GM10248 (cell line): ENCODE measurements at regions not wholly inside any gene's neighbourhood (a gene's known extent, or its start where the extent isn't known, plus 50 kb on each side); places are given as distances from the start of the nearest gene placed in this dataset.

Experiments
- CTCF ChIA-PET: fragments of 300-600 bp; sonication (Branson Sonifier 250); formaldehyde crosslinking; extraction: SDS; loops from one replicate; lab custom pipeline; 2021; ENCODE audit warnings: antibody characterized with exemption; lab: Yijun Ruan, JAX
- POLR2A ChIA-PET: fragments of 350-650 bp; sonication (Branson Sonifier 250); formaldehyde crosslinking; extraction: SDS; loops from one replicate; lab custom pipeline; 2020; ENCODE audit warnings: antibody characterized with exemption; lab: Yijun Ruan, JAX
- DNase-seq: peaks from one replicate; pipeline ENCODE4 v3.0.0; 2012; ENCODE audit errors: extremely low spot score
- TF ChIP-seq, protein P1 (sequence below): IDR thresholded peaks from 2 replicates; pipeline ENCODE4 v1.5.1; 2012; ENCODE audit warnings: mild to moderate bottlenecking, low read depth; ENCODE audit errors: extremely low read depth, missing control alignments, control extremely low read depth

DNA sequence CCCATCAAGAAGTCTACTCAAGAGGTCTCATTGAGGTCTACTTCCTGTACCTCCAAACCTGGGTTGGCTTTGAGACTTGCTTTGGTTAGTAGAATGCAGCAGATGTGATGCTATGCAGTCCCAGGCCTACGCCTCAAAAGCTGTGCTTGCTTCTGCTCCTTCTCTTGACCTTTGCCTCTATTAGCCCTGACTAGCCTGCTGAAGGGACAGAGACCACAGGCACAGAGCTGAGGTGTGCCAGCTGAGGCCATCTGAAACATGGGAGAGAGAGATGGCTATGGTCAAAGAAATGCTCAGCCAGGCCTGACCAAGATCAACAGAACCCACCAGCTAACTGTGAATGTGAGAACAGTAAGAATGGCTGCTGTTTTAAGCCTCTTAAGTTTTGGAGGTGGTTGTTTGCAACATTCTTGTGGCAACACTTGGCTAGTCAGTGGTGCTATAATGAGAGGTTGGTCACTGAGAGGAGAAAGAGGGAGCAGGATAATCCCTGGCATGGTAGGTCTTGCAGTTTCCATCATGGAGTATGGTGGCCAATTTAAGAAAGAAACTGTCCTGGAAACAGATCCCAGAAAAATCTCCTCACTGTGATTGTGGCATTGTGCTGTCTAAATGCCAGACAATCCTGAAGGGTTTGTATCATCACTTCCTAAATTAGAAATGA lies 176.1 kb upstream of the PHYHIPL start:
- POLR2A ChIA-PET, result no interaction called here
- CTCF ChIA-PET, result interaction anchor here (0.7 to 1.2 kb wide), 3 partner anchors 12 to 68 kb away, joined by 3 to 4 read pairs (median 3); no protein-coding TSS in a partner anchor

DNA sequence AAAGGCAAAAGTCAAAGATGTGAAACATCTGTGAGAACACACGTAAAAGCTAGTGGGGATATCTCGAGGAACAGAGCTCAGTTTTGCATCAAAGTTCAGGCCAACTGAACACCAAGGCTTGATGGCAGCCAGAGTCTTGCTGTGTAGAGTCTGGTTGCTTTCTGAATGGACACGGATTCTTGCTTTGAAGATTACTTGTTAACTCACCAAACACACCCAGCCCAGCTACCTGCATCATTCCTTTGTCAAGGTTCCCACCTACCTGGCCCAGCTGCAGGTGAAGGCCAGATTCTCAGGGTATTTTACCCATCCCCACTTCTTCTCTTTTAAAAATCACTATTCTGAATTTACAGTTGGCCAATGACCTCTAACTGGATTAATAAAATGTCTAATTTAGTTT lies 174.4 kb upstream of the PHYHIPL start:
- CTCF ChIA-PET, result interaction anchor here (1.2 to 2.5 kb wide), 2 partner anchors 8 to 10 kb away, joined by 3 to 11 read pairs; no protein-coding TSS in a partner anchor
- TF ChIP-seq, protein P1, sequence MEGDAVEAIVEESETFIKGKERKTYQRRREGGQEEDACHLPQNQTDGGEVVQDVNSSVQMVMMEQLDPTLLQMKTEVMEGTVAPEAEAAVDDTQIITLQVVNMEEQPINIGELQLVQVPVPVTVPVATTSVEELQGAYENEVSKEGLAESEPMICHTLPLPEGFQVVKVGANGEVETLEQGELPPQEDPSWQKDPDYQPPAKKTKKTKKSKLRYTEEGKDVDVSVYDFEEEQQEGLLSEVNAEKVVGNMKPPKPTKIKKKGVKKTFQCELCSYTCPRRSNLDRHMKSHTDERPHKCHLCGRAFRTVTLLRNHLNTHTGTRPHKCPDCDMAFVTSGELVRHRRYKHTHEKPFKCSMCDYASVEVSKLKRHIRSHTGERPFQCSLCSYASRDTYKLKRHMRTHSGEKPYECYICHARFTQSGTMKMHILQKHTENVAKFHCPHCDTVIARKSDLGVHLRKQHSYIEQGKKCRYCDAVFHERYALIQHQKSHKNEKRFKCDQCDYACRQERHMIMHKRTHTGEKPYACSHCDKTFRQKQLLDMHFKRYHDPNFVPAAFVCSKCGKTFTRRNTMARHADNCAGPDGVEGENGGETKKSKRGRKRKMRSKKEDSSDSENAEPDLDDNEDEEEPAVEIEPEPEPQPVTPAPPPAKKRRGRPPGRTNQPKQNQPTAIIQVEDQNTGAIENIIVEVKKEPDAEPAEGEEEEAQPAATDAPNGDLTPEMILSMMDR, result no peak
- DNase-seq, result no peak
- POLR2A ChIA-PET, result no interaction called here

More for the DNA sequence above, 176.1 kb upstream of the PHYHIPL start:
- TF ChIP-seq, protein P1, result no peak
- DNase-seq, result no peak

DNA sequence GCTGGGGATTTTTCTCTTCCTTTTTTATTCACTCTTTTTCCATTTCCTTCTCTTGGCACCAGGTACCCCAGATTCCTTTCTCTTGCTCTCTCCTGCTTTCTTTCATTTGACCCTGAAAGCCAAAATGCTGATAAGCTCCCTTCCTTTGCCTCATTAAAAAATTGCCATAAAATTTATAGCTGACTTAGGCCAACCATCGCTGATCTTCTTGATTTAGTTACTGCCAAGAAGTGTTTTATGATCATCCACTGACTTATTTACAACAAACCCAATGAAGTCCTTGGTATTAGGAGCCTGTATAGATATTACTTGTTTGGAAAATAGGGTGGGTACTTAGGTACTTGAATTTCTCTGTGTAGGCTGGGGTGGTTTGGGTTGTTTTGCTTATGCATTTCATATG lies 173.2 kb upstream of the PHYHIPL start:
- TF ChIP-seq, protein P1, result no peak
- ChIA-PET POLR2A (no interaction called here), CTCF (interaction anchor here (0.9 to 2.5 kb wide), 3 partner anchors 8 to 13 kb away, joined by 3 to 11 read pairs (median 3); no protein-coding TSS in a partner anchor)
- no peak for DNase-seq

DNA sequence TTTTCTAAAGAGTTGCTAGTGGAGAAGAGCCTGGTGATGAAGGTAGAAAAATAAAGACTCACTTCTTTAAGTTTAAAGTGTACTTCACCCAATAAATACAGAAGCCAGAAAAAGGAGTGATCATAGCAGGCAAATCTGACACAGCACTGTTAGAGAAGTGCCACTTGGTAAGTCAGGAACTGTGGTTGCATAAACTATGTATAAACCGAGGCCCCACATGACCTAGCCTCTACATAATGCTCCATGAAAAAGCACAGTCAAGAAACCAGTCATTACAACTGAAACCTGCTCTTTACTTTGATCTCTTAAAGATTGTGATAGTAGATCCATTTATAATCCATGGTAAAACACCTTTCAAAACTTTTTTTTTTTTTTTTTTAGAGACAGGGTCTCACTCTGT lies 172.1 kb upstream of the PHYHIPL start:
- TF ChIP-seq, protein P1, result no peak
- no peak for DNase-seq
- ChIA-PET CTCF (no interaction called here), POLR2A (no interaction called here)

DNA sequence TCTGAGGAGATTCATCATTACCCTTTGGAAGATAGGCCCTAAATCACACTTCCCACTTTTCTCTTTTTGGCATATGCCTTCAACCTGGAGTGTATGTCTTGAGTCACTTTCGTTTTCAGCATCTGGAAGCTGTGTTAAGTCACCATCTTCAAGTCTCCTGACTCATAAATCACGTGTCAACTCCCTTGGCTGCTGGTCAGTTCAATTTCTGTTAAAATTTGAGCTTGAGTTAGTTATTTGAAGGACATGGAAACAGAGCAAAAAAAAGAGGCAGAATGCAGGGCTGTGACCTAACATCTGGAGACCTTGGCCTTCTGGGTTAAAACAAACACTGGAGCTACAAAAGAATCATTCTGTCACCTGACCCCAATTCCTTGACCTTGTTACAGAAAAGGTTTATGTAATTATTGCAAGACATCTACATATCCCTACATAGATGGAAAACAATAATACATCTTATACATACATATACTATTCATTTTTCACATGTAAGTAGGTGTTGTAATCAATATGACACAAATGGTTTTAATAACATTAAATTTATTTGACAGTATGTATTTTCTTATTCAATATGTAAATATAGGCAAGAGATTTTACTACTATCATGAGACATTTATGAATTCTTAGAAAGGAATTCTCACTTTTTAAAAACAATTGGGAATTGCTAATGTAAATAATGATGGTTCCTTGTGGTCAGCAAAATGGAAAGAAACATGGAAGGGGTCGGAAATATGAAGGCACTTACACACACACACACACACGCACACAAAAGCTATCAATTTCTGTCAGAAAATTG lies 169.7 kb upstream of the PHYHIPL start:
- POLR2A ChIA-PET, result no interaction called here
- TF ChIP-seq, protein P1, result no peak
- DNase-seq, result no peak
- CTCF ChIA-PET, result interaction anchor here (1.1 to 1.6 kb wide), 8 partner anchors 10 to 231 kb away, joined by 3 to 5 read pairs (median 3); no protein-coding TSS in a partner anchor

DNA sequence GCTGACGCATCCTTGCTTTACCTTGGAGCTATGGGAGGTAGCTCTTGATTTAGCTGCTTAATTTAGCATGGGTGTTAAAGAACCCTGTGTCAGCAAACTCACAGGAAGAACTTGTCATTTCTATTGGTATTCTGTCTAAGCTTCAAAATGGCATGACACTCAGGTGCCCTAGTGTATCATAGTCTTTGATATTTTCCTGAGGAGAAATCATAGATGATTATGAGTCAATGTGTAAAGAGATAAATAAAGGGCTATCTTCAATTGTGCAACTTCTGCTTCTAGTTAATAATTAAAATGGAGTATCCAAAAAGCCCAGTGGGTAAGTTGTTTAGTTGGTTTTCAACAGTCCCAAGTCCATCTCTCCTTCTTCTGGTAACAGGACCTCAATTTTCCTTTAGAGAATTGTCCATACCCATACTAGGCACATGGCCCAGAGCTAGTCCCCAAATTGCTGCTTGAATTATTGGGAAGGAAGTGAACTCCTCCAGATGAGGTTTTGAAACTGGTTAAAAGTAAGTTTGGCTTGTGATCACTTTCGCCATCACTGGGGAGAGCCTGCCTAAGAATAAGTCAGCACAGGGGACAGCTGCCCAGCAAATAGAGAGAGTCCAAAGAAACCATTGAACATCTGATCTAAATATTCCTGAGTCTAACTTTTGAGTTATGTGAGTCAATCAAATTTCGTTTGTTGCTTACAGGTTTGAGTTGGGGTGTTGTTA lies 169.0 kb upstream of the PHYHIPL start:
- DNase-seq, result peak; percentile 15
- CTCF ChIA-PET, result interaction anchor here (1.1 to 1.6 kb wide), 5 partner anchors 10 to 52 kb away, joined by 3 to 4 read pairs (median 3); no protein-coding TSS in a partner anchor
- POLR2A ChIA-PET, result no interaction called here
- TF ChIP-seq, protein P1, result no peak
